ENCODE measurements at regions not wholly inside any gene's neighbourhood (a gene's known extent, or its start where the extent isn't known, plus 50 kb on each side); places are given as distances from the start of the nearest gene placed in this dataset.

GRCh38 chr6:87908978-87909811 lies 138.4 kb upstream of the SPACA1 start:
- peaks cover 5% of the 10 kb centered on the region for H3K36me3 Mint-ChIP-seq (ENCODE audit: low read depth)
- peaks cover 65% of the 10 kb centered on the region for H3K4me1 Mint-ChIP-seq
- no peak for DNase-seq
- peaks cover 9% of the 10 kb centered on the region for H3K9me3 Mint-ChIP-seq
- H3K4me3 Mint-ChIP-seq, result no peak overlapping the region
- H3K27me3 Mint-ChIP-seq (ENCODE audit: low read depth, poor library complexity), result peaks cover 6% of the 10 kb centered on the region
- H3K27ac Mint-ChIP-seq, result no peak overlapping the region
- no peak for TF ChIP-seq CTCF (IDR thresholded peaks at IDR 0.05)

GRCh38 chr6:87907521-87907920 lies 140.1 kb upstream of the SPACA1 start:
- no peak for TF ChIP-seq CTCF (IDR thresholded peaks at IDR 0.05)
- H3K27me3 Mint-ChIP-seq (ENCODE audit: low read depth, poor library complexity), result peaks cover 6% of the 10 kb centered on the region
- no peak for DNase-seq
- H3K27ac Mint-ChIP-seq, result no peak overlapping the region
- H3K4me3 Mint-ChIP-seq, result no peak overlapping the region
- peaks cover 9% of the 10 kb centered on the region for H3K9me3 Mint-ChIP-seq
- peaks cover 73% of the 10 kb centered on the region for H3K4me1 Mint-ChIP-seq
- H3K36me3 Mint-ChIP-seq (ENCODE audit: low read depth), result peaks cover 5% of the 10 kb centered on the region

DNA sequence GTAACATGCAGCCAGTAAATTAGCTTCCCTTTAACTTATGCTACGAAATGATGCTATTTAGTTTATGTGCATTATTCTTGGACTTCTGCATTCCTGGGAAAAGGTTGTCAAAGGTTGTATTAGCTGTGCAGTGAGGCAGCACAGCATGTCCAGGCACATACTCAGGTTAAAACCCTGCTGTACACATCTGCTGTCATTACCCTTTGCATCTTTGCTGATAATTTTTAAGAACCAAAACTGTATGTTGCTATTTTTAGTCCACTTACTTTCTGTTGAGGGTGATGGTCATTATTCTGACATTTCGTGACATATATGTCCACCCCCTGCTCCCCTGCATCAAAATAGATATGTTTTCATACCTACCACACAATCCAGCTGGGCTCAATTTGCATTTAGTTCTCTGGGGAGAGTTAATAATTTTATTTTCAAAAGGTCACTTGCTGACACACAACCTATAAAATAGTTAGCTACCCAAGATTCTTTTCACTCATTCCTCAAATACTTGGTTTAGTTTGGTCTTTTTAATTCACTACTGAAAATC lies 142.5 kb upstream of the SPACA1 start:
- H3K4me3 Mint-ChIP-seq, result peak overlapping the region; percentile 30
- TF ChIP-seq CTCF (IDR thresholded peaks at IDR 0.05), result no peak
- peaks cover 1% of the 10 kb centered on the region for H3K9me3 Mint-ChIP-seq
- H3K36me3 Mint-ChIP-seq (ENCODE audit: low read depth), result no peaks in the 10 kb centered on the region
- peak overlapping the region; percentile 20 for H3K27ac Mint-ChIP-seq
- H3K4me1 Mint-ChIP-seq, result peaks cover 89% of the 10 kb centered on the region
- peaks cover 10% of the 10 kb centered on the region for H3K27me3 Mint-ChIP-seq (ENCODE audit: low read depth, poor library complexity)
- DNase-seq, result no peak

DNA sequence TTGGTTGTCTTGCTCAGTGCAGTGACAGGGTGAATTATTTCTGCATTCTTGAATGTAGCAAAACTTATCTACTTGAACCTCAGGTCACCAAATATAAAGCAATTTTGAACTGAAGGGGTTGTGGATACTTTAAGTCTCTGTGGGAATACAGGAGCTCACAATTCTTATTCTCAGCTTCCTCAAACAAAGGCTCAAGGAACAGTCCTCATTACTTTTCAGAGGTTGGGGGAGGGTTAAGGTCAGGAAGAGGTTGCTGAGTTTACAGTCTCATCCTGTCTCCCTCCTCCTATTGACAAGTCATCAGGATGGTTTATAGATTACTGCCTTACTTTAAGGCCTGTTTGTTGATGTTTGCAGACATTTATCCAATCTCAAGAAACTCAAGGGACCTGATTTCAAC lies 143.6 kb upstream of the SPACA1 start:
- Mint-ChIP-seq H3K36me3 (ENCODE audit: low read depth) (no peaks in the 10 kb centered on the region), H3K4me3 (peak overlapping the region; percentile 57), H3K27me3 (ENCODE audit: low read depth, poor library complexity) (peaks cover 10% of the 10 kb centered on the region), H3K4me1 (peaks cover 81% of the 10 kb centered on the region), H3K9me3 (no peaks in the 10 kb centered on the region), H3K27ac (peak overlapping the region; percentile 100)
- TF ChIP-seq CTCF (IDR thresholded peaks at IDR 0.05), result no peak
- no peak for DNase-seq

- H3K36me3 Mint-ChIP-seq (ENCODE audit: low read depth), result no peaks in the 10 kb centered on the region
- peak overlapping the region; percentile 100 for H3K27ac Mint-ChIP-seq
- H3K4me1 Mint-ChIP-seq, result peaks cover 74% of the 10 kb centered on the region
- peaks cover 8% of the 10 kb centered on the region for H3K27me3 Mint-ChIP-seq (ENCODE audit: low read depth, poor library complexity)
- no peak for TF ChIP-seq CTCF (IDR thresholded peaks at IDR 0.05)
- DNase-seq, result peak; percentile 18
- peak overlapping the region; percentile 57 for H3K4me3 Mint-ChIP-seq
- H3K9me3 Mint-ChIP-seq, result no peaks in the 10 kb centered on the region
These were observed 144.3 kb upstream of the SPACA1 start for GRCh38 chr6:87903323-87903722.

GRCh38 chr6:87902383-87902782 lies 145.3 kb upstream of the SPACA1 start:
- no peaks in the 10 kb centered on the region for H3K36me3 Mint-ChIP-seq (ENCODE audit: low read depth)
- H3K4me1 Mint-ChIP-seq, result peaks cover 65% of the 10 kb centered on the region
- H3K4me3 Mint-ChIP-seq, result no peak overlapping the region
- peaks cover 6% of the 10 kb centered on the region for H3K27me3 Mint-ChIP-seq (ENCODE audit: low read depth, poor library complexity)
- no peak for TF ChIP-seq CTCF (IDR thresholded peaks at IDR 0.05)
- no peak overlapping the region for H3K27ac Mint-ChIP-seq
- DNase-seq, result no peak
- H3K9me3 Mint-ChIP-seq, result no peaks in the 10 kb centered on the region
